ENCODE measurements at regions not wholly inside any gene's neighbourhood (a gene's known extent, or its start where the extent isn't known, plus 50 kb on each side); places are given as distances from the start of the nearest gene placed in this dataset.

DNA sequence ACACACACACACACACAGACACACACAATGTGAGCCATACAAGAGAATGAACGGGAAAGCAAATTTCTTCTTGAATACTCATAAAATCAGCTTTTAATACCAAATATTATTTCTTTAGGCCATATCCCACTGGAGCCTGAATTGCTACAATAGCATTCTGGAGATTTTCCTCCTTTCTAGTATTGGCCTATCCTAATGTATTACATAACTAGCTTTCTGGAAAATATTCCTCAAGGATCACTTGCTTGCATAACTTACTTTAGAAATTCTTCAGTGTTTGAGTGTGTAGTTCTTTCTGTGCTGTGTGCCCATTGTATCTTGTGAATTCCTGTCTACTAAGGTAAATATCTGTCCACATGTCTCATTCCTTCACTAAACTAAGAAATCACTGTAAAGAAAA is 351.0 kb upstream of the MCTP2 start:
- TF ChIP-seq POLR2AphosphoS5 (IDR thresholded peaks at IDR 0.05; ENCODE audit: low read depth, low read length), result no peak
- TF ChIP-seq, protein P1, sequence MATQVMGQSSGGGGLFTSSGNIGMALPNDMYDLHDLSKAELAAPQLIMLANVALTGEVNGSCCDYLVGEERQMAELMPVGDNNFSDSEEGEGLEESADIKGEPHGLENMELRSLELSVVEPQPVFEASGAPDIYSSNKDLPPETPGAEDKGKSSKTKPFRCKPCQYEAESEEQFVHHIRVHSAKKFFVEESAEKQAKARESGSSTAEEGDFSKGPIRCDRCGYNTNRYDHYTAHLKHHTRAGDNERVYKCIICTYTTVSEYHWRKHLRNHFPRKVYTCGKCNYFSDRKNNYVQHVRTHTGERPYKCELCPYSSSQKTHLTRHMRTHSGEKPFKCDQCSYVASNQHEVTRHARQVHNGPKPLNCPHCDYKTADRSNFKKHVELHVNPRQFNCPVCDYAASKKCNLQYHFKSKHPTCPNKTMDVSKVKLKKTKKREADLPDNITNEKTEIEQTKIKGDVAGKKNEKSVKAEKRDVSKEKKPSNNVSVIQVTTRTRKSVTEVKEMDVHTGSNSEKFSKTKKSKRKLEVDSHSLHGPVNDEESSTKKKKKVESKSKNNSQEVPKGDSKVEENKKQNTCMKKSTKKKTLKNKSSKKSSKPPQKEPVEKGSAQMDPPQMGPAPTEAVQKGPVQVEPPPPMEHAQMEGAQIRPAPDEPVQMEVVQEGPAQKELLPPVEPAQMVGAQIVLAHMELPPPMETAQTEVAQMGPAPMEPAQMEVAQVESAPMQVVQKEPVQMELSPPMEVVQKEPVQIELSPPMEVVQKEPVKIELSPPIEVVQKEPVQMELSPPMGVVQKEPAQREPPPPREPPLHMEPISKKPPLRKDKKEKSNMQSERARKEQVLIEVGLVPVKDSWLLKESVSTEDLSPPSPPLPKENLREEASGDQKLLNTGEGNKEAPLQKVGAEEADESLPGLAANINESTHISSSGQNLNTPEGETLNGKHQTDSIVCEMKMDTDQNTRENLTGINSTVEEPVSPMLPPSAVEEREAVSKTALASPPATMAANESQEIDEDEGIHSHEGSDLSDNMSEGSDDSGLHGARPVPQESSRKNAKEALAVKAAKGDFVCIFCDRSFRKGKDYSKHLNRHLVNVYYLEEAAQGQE (IDR thresholded peaks at IDR 0.05; ENCODE audit: insufficient read depth in 1 of 2, low read depth in 2 of 2, low read length in 2 of 2), result no peak
- no peak for TF ChIP-seq FOXP2 (optimal IDR thresholded peaks at IDR 0.05; ENCODE audit: borderline replicate concordance, extremely low read depth, extremely low read length, insufficient read depth)
- TF ChIP-seq SIN3A (IDR thresholded peaks at IDR 0.05; ENCODE audit: borderline replicate concordance, insufficient read depth, low read length), result no peak
- no peak for TF ChIP-seq TAF1 (IDR thresholded peaks at IDR 0.05; ENCODE audit: borderline replicate concordance, insufficient read depth, low read length)

DNA sequence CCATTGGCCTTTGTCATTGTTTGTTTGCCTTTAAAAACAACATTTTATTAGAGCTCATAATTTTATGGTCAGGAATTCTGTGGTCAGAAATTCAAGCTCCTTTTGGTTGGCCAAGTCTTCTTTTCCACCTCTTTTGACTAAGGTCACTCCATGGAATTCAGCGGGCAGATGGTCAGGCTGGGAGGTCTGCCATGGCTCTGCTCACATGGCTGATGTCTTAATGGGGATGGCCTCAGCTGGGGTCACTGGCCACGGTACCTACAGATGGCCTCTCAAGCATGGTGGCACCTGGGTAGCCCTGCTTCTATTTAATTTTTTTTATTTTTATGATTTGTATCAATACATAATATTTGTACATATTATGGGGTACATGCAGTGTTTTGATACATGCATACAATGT is 360.8 kb upstream of the MCTP2 start:
- no peak for TF ChIP-seq FOXP2 (optimal IDR thresholded peaks at IDR 0.05; ENCODE audit: borderline replicate concordance, extremely low read depth, extremely low read length, insufficient read depth)
- TF ChIP-seq, protein P1 (IDR thresholded peaks at IDR 0.05; ENCODE audit: insufficient read depth in 1 of 2, low read depth in 2 of 2, low read length in 2 of 2), result no peak
- TF ChIP-seq TAF1 (IDR thresholded peaks at IDR 0.05; ENCODE audit: borderline replicate concordance, insufficient read depth, low read length), result no peak
- TF ChIP-seq SIN3A (IDR thresholded peaks at IDR 0.05; ENCODE audit: borderline replicate concordance, insufficient read depth, low read length), result no peak
- no peak for TF ChIP-seq POLR2AphosphoS5 (IDR thresholded peaks at IDR 0.05; ENCODE audit: low read depth, low read length)

DNA sequence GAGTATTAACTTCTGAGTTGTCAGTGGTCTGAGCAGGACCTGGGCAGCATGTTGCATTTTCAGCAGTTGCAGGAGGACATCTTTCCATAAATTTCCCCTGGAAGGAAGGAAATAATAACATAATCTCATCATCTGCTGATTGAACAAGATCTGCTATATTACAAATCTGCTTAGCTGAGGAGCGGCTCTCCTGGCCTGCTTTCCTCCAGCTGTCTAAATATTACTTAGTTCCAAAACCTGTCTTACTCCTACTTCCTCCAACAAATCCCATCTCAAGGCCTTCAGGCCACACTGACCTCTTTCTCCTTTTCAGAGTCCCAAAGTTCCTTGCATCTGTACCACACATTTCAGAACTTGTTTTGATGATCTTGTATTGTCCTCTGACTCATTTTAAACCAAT is 364.4 kb upstream of the MCTP2 start:
- no peak for TF ChIP-seq SIN3A (IDR thresholded peaks at IDR 0.05; ENCODE audit: borderline replicate concordance, insufficient read depth, low read length)
- TF ChIP-seq, protein P1 (IDR thresholded peaks at IDR 0.05; ENCODE audit: insufficient read depth in 1 of 2, low read depth in 2 of 2, low read length in 2 of 2), result 0 out of 4 replicates have a peak, but pooled peaks of 1 of the 2 experiments have one; percentile 17

DNA sequence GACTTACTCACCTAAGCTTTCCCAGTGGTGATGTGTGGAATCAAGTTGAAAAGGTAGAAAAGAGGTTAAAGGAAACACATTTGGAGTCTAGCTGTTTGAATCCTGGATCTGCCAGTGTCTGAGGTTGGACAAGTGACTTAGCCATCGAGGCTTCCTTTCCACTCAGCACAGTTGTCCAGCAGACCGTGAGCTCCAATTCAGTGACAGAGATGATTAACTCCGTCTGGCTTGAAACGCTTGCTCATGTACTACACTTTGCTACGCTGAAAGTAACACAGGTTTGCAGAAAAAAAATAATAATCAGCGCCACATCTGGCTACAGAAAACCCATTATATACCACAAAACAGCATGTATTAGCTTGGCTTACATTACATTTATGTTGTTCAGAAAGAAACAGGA is 364.9 kb upstream of the MCTP2 start:
- TF ChIP-seq, protein P1 (IDR thresholded peaks at IDR 0.05; ENCODE audit: insufficient read depth in 1 of 2, low read depth in 2 of 2, low read length in 2 of 2), result no peak
- TF ChIP-seq POLR2AphosphoS5 (IDR thresholded peaks at IDR 0.05; ENCODE audit: low read depth, low read length) (no peak), SIN3A (IDR thresholded peaks at IDR 0.05; ENCODE audit: borderline replicate concordance, insufficient read depth, low read length) (no peak), FOXP2 (optimal IDR thresholded peaks at IDR 0.05; ENCODE audit: borderline replicate concordance, extremely low read depth, extremely low read length, insufficient read depth) (no peak)

DNA sequence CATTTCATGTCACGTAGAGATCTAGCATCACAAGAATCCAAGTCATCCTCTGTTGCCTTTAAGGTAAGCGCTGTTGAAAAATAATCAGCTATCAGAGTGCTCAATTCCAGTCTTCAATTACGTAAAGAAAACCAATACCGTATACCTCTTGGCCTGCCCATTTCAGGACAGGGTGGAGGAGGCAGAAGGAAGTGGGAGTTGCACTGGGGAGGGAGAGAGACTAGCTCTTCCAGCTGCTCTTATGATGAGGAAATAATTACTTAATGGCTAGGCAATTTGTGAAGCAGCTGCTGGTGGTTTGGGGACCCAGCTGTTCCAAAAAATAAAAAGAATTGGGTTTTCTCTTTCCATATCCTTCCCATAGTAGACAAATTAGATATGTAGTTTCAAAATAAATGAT is 365.8 kb upstream of the MCTP2 start:
- TF ChIP-seq POLR2AphosphoS5 (IDR thresholded peaks at IDR 0.05; ENCODE audit: low read depth, low read length), result no peak
- TF ChIP-seq, protein P1 (IDR thresholded peaks at IDR 0.05; ENCODE audit: insufficient read depth in 1 of 2, low read depth in 2 of 2, low read length in 2 of 2), result no peak
- TF ChIP-seq FOXP2 (optimal IDR thresholded peaks at IDR 0.05; ENCODE audit: borderline replicate concordance, extremely low read depth, extremely low read length, insufficient read depth), result no peak
- no peak for TF ChIP-seq SIN3A (IDR thresholded peaks at IDR 0.05; ENCODE audit: borderline replicate concordance, insufficient read depth, low read length)
- TF ChIP-seq TAF1 (IDR thresholded peaks at IDR 0.05; ENCODE audit: borderline replicate concordance, insufficient read depth, low read length), result no peak

Data from PFSK-1 (cell line).